B cell (primary cell): ENCODE measurements at regions not wholly inside any gene's neighbourhood (a gene's known extent, or its start where the extent isn't known, plus 50 kb on each side); places are given as distances from the start of the nearest gene placed in this dataset.
A peak's percentile ranks its signal among the peaks of the same experiment; 100 is the strongest.

Source experiments
- ATAC-seq: fragments of 200-7000 bp; cut with Tn5 transposase; one replicate; pipeline ENCODE4 v1.10.0; 2021; ENCODE audit warnings: low read depth, mild to moderate bottlenecking, moderate number of reproducible peaks, moderate library complexity
- CTCF ChIA-PET: fragments of 350-600 bp; sonication (Branson Sonifier 250); formaldehyde crosslinking; loops from one replicate; lab custom pipeline; 2021; ENCODE audit warnings: antibody characterized with exemption, inconsistent platforms; lab: Charles Lee
- POLR2A ChIA-PET: fragments of 350-600 bp; sonication (Branson Sonifier 250); formaldehyde crosslinking; loops from one replicate; lab custom pipeline; 2021; ENCODE audit warnings: antibody characterized with exemption; lab: Charles Lee
- DNase-seq: peaks from one replicate; pipeline ENCODE4 v3.0.0; 2013
- H2AFZ ChIP-seq: 2 replicates; pipeline ENCODE4 v1.6.1; 2012; ENCODE audit warnings: mild to moderate bottlenecking, low read depth, low read length; ENCODE audit not compliant: insufficient read depth, poor library complexity, severe bottlenecking
- H3K27ac ChIP-seq, 2 donors: 1 replicate in 1 of 2; 2 replicates in 1 of 2; pipeline ENCODE4 v1.5.1; 2012 to 2013; ENCODE audit warnings: low read length in 2 of 2, mild to moderate bottlenecking in 2 of 2, moderate library complexity in 1 of 2
- H3K27me3 ChIP-seq, 4 experiments: fragments of 200-600 bp in 1 of 4; sonication (generic) in 1 of 4; replicated peaks in 1 of 4; 1 replicate in 2 of 4; 2 replicates in 2 of 4; pipeline versions ENCODE4 v1.6.1 to v1.7.0; 2013 to 2016; ENCODE audit warnings: low read length in 3 of 4, mild to moderate bottlenecking in 2 of 4, mixed read lengths in 1 of 4, moderate library complexity in 1 of 4; ENCODE audit not compliant: insufficient read depth in 4 of 4, control insufficient read depth in 3 of 4; ENCODE audit errors: control extremely low read depth in 1 of 4
- H3K36me3 ChIP-seq, 2 experiments: replicated peaks in 1 of 2; 1 replicate in 1 of 2; 2 replicates in 1 of 2; pipeline versions ENCODE4 v1.6.1 to v1.7.1; 2013; ENCODE audit warnings: low read length in 1 of 2; ENCODE audit not compliant: insufficient read depth in 2 of 2, control insufficient read depth in 1 of 2; ENCODE audit errors: control extremely low read depth in 1 of 2, extremely low read depth in 1 of 2
- H3K4me1 ChIP-seq, 2 donors: fragments of 200-600 bp in 1 of 2; sonication (generic) in 1 of 2; 1 replicate in 1 of 2; 2 replicates in 1 of 2; pipeline versions ENCODE4 v1.5.1 to v1.6.1; 2013 to 2017; ENCODE audit warnings: low read length in 2 of 2; ENCODE audit not compliant: control insufficient read depth in 2 of 2, insufficient read depth in 2 of 2
- H3K4me2 ChIP-seq: replicated peaks from 2 replicates; pipeline ENCODE3; 2012; ENCODE audit warnings: mild to moderate bottlenecking, low read depth, low read length; ENCODE audit not compliant: poor library complexity, severe bottlenecking
- H3K4me3 ChIP-seq, 5 experiments: fragments of 200-600 bp in 1 of 5; sonication (generic) in 1 of 5; 1 replicate in 3 of 5; 2 replicates in 2 of 5; pipeline versions ENCODE4 v1.5.1 to v1.7.0; 2011 to 2016; ENCODE audit warnings: low read length in 4 of 5, mild to moderate bottlenecking in 4 of 5, low read depth in 2 of 5, control low read depth in 1 of 5, moderate library complexity in 1 of 5; ENCODE audit not compliant: insufficient read depth in 1 of 5; ENCODE audit errors: control extremely low read depth in 1 of 5, extremely low read depth in 1 of 5
- H3K79me2 ChIP-seq: fragments of 200-600 bp; sonication (generic); one replicate; pipeline ENCODE4 v1.6.0; 2016; ENCODE audit warnings: low read length; ENCODE audit not compliant: control insufficient read depth, insufficient read depth
- H3K9ac ChIP-seq: fragments of 200-600 bp; sonication (generic); 2 replicates; pipeline ENCODE4 v1.6.1; 2017; ENCODE audit warnings: mild to moderate bottlenecking, low read length, moderate library complexity
- H3K9me3 ChIP-seq, 3 donors: one replicate each; pipeline versions ENCODE4 v1.6.1 to v1.7.1; 2013; ENCODE audit warnings: low read length in 2 of 3; ENCODE audit not compliant: control insufficient read depth in 2 of 3, insufficient read depth in 1 of 3; ENCODE audit errors: control extremely low read depth in 1 of 3
- H4K20me1 ChIP-seq: 2 replicates; pipeline ENCODE4 v1.6.0; 2012; ENCODE audit warnings: mild to moderate bottlenecking, low read length; ENCODE audit not compliant: insufficient read depth, control insufficient read depth, poor library complexity, severe bottlenecking
- H3K27ac Mint-ChIP-seq: one replicate; pipeline ENCODE4 v1.8.0; 2021; ENCODE audit warnings: mixed read lengths
- H3K27me3 Mint-ChIP-seq: one replicate; pipeline ENCODE4 v1.8.0; 2021; ENCODE audit warnings: mixed read lengths
- H3K4me1 Mint-ChIP-seq: one replicate; pipeline ENCODE4 v1.8.0; 2021; ENCODE audit warnings: mixed read lengths
- H3K4me3 Mint-ChIP-seq: one replicate; pipeline ENCODE4 v1.8.0; 2021; ENCODE audit warnings: mixed read lengths
- H3K9me3 Mint-ChIP-seq: one replicate; pipeline ENCODE4 v1.8.0; 2022; ENCODE audit warnings: mixed read lengths; ENCODE audit not compliant: insufficient read depth
- CTCF ChIP-seq: fragments of 200-600 bp; IDR thresholded peaks from one replicate; pipeline ENCODE4 v1.8.0; 2022; ENCODE audit warnings: antibody characterized with exemption, mild to moderate bottlenecking
- EZH2 ChIP-seq: IDR thresholded peaks from 2 replicates; pipeline ENCODE4 v1.6.1; 2012; ENCODE audit warnings: borderline replicate concordance, low read depth, mild to moderate bottlenecking, moderate library complexity, low read length; ENCODE audit not compliant: insufficient read depth, poor library complexity, severe bottlenecking
- WGBS: methylation state at CpG from one replicate; pipeline ENCODE4 v1.1.5; 2013; ENCODE audit warnings: missing lambda C conversion rate; ENCODE audit not compliant: insufficient coverage; 5-methylcytosine and 5-hydroxymethylcytosine counted together
- intact Hi-C: fragments of 100-400 bp; cut with micrococcal nuclease; formaldehyde crosslinking; loops from one replicate; pipeline ENCODE4 v1.10.0; 2022

GRCh38 chr5:24145806-24146205 is 499.0 kb downstream of the CDH10 start:
- Mint-ChIP-seq H3K27ac (no peak overlapping the region), H3K4me1 (no peaks in the 10 kb centered on the region), H3K27me3 (no peaks in the 10 kb centered on the region), H3K4me3 (no peak overlapping the region), H3K9me3 (peaks cover 1% of the 10 kb centered on the region)
- Histone ChIP-seq H3K4me3 (no peak overlapping the region), H3K27me3 (no peaks in the 10 kb centered on the region), H3K9me3 (peaks cover 0 to 3% (median 0%) of the 10 kb centered on the region in 3 donors), H3K79me2 (no peaks in the 10 kb centered on the region), H2AFZ (no peak overlapping the region), H4K20me1 (no peaks in the 10 kb centered on the region), H3K9ac (no peak overlapping the region), H3K27ac (no peak overlapping the region), H3K4me1 (no peaks in the 10 kb centered on the region), H3K4me2 (no peak overlapping the region), H3K36me3 (no peaks in the 10 kb centered on the region)
- WGBS = no CpG with 5 or more reads among the region's 2 CpGs
- CTCF ChIA-PET = no interaction called here
- POLR2A ChIA-PET = no interaction called here
- intact Hi-C loops = no loop called here
- TF ChIP-seq EZH2 (no peak), CTCF (peak; percentile 3)
- ATAC-seq (no peak), DNase-seq (no peak)

GRCh38 chr5:24161559-24161958 is 483.2 kb downstream of the CDH10 start:
- Histone ChIP-seq H3K79me2 (no peaks in the 10 kb centered on the region), H3K4me3 (no peak overlapping the region), H3K4me2 (no peak overlapping the region), H3K9ac (no peak overlapping the region), H3K27me3 (no peaks in the 10 kb centered on the region), H3K4me1 (no peaks in the 10 kb centered on the region), H4K20me1 (no peaks in the 10 kb centered on the region), H3K27ac (no peak overlapping the region), H2AFZ (no peak overlapping the region), H3K36me3 (no peaks in the 10 kb centered on the region), H3K9me3 (peaks cover 0 to 1% (median 0%) of the 10 kb centered on the region in 3 donors)
- no peak for DNase-seq
- no peak overlapping the region for H3K27ac Mint-ChIP-seq
- TF ChIP-seq EZH2 (no peak), CTCF (no peak)
- POLR2A ChIA-PET = no interaction called here
- CTCF ChIA-PET = no interaction called here
- no peak overlapping the region for H3K4me3 Mint-ChIP-seq
- ATAC-seq = no peak
- no CpG with 5 or more reads among the region's 2 CpGs for WGBS
- H3K27me3 Mint-ChIP-seq = no peaks in the 10 kb centered on the region
- intact Hi-C loops = no loop called here
- peaks cover 3% of the 10 kb centered on the region for H3K9me3 Mint-ChIP-seq
- no peaks in the 10 kb centered on the region for H3K4me1 Mint-ChIP-seq
